Muscle layer of colon (tissue), 2 donors: ENCODE measurements at regions not wholly inside any gene's neighbourhood (a gene's known extent, or its start where the extent isn't known, plus 50 kb on each side); places are given as distances from the start of the nearest gene placed in this dataset.
"Not testable (repeated sequence)": the region's sequence is repeated elsewhere in the genome, so short reads cannot be mapped to it uniquely, and the experiment has no call there.

Experiments
- H3K27ac ChIP-seq: one replicate; pipeline ENCODE4 v1.7.0; 2013; ENCODE audit warnings: low read depth, mild to moderate bottlenecking, low read length, moderate library complexity
- H3K27me3 ChIP-seq, 2 donors: one replicate each; pipeline ENCODE4 v1.7.0; 2013; ENCODE audit warnings: low read length in 2 of 2, mild to moderate bottlenecking in 2 of 2; ENCODE audit not compliant: insufficient read depth in 2 of 2, control insufficient read depth in 1 of 2
- H3K36me3 ChIP-seq: one replicate; pipeline ENCODE4 v1.7.0; 2013; ENCODE audit warnings: mild to moderate bottlenecking, low read length; ENCODE audit not compliant: insufficient read depth
- H3K4me1 ChIP-seq: one replicate; pipeline ENCODE4 v1.7.0; 2013; ENCODE audit warnings: mild to moderate bottlenecking, low read length; ENCODE audit not compliant: insufficient read depth
- H3K4me3 ChIP-seq, 2 donors: one replicate each; pipeline ENCODE4 v1.7.0; 2013; ENCODE audit warnings: low read length in 2 of 2, low read depth in 1 of 2, mild to moderate bottlenecking in 1 of 2, moderate library complexity in 1 of 2
- H3K9ac ChIP-seq: one replicate; pipeline ENCODE4 v1.7.0; 2013; ENCODE audit warnings: low read length
- H3K9me3 ChIP-seq: one replicate; pipeline ENCODE4 v1.7.0; 2013; ENCODE audit warnings: mild to moderate bottlenecking, low read length
- donor health status: abdominal sarcoma.
- donor health status: Adenocarcinoma of cecum.

GRCh38 chr3:110301781-110302180, 769.8 kb upstream of the NECTIN3 start:
- Histone ChIP-seq H3K4me3 (no peak overlapping the region), H3K9ac (no peak overlapping the region)

GRCh38 chr3:110307065-110307809, 764.4 kb upstream of the NECTIN3 start:
- Histone ChIP-seq H3K36me3 (no peaks in the 10 kb centered on the region), H3K9ac (no peak overlapping the region), H3K4me1 (no peaks in the 10 kb centered on the region), H3K27ac (no peak overlapping the region), H3K4me3 (no peak overlapping the region), H3K9me3 (no peaks in the 10 kb centered on the region), H3K27me3 (no peaks in the 10 kb centered on the region)

More at GRCh38 chr3:110301781-110302180, 769.8 kb upstream of the NECTIN3 start:
- Histone ChIP-seq H3K36me3 (no peaks in the 10 kb centered on the region), H3K4me1 (no peaks in the 10 kb centered on the region), H3K9me3 (no peaks in the 10 kb centered on the region), H3K27ac (no peak overlapping the region), H3K27me3 (no peaks in the 10 kb centered on the region)

- Histone ChIP-seq H3K4me1 (no peaks in the 10 kb centered on the region), H3K36me3 (no peaks in the 10 kb centered on the region), H3K27me3 (no peaks in the 10 kb centered on the region), H3K9me3 (no peaks in the 10 kb centered on the region), H3K27ac (no peak overlapping the region), H3K4me3 (no peak overlapping the region), H3K9ac (no peak overlapping the region)
Measured at GRCh38 chr3:110311541-110311940, 760.1 kb upstream of the NECTIN3 start.

GRCh38 chr3:110314512-110315114, 757.0 kb upstream of the NECTIN3 start:
- H3K27ac ChIP-seq = no peak overlapping the region
- no peak overlapping the region for H3K9ac ChIP-seq
- H3K36me3 ChIP-seq = no peaks in the 10 kb centered on the region
- no peaks in the 10 kb centered on the region for H3K27me3 ChIP-seq
- H3K4me3 ChIP-seq = no peak overlapping the region
- H3K9me3 ChIP-seq = no peaks in the 10 kb centered on the region
- no peaks in the 10 kb centered on the region for H3K4me1 ChIP-seq

- H3K4me3 ChIP-seq = no peak overlapping the region
- no peaks in the 10 kb centered on the region for H3K27me3 ChIP-seq
- no peaks in the 10 kb centered on the region for H3K36me3 ChIP-seq
- H3K4me1 ChIP-seq = no peaks in the 10 kb centered on the region
- no peaks in the 10 kb centered on the region for H3K9me3 ChIP-seq
- H3K9ac ChIP-seq = no peak overlapping the region
- H3K27ac ChIP-seq = no peak overlapping the region
Measured at GRCh38 chr3:110318108-110318507, 753.5 kb upstream of the NECTIN3 start.

- Histone ChIP-seq H3K4me1 (no peaks in the 10 kb centered on the region), H3K9ac (no peak overlapping the region), H3K9me3 (no peaks in the 10 kb centered on the region), H3K4me3 (no peak overlapping the region), H3K27me3 (no peaks in the 10 kb centered on the region), H3K27ac (no peak overlapping the region), H3K36me3 (no peaks in the 10 kb centered on the region)
Measured at GRCh38 chr3:110323349-110323748, 748.3 kb upstream of the NECTIN3 start.

GRCh38 chr3:110324171-110324705, 747.4 kb upstream of the NECTIN3 start:
- Histone ChIP-seq H3K9ac (no peak overlapping the region), H3K9me3 (no peaks in the 10 kb centered on the region), H3K4me3 (no peak overlapping the region), H3K27me3 (no peaks in the 10 kb centered on the region), H3K27ac (no peak overlapping the region), H3K36me3 (no peaks in the 10 kb centered on the region), H3K4me1 (no peaks in the 10 kb centered on the region)

GRCh38 chr3:110327870-110328269, 743.7 kb upstream of the NECTIN3 start:
- no peak overlapping the region for H3K27ac ChIP-seq
- no peaks in the 10 kb centered on the region for H3K9me3 ChIP-seq
- H3K36me3 ChIP-seq = no peaks in the 10 kb centered on the region
- H3K4me3 ChIP-seq = no peak overlapping the region
- no peak overlapping the region for H3K9ac ChIP-seq
- no peaks in the 10 kb centered on the region for H3K4me1 ChIP-seq
- H3K27me3 ChIP-seq = no peaks in the 10 kb centered on the region

- H3K27ac ChIP-seq, H3K4me1 ChIP-seq, H3K9ac ChIP-seq, H3K9me3 ChIP-seq, H3K4me3 ChIP-seq, H3K27me3 ChIP-seq, H3K36me3 ChIP-seq: not testable (repeated sequence)
Measured at GRCh38 chr3:110331562-110331961, 740.1 kb upstream of the NECTIN3 start.

- Histone ChIP-seq H3K4me1 (no peaks in the 10 kb centered on the region), H3K27me3 (no peaks in the 10 kb centered on the region), H3K9ac (no peak overlapping the region), H3K4me3 (no peak overlapping the region), H3K36me3 (no peaks in the 10 kb centered on the region), H3K9me3 (no peaks in the 10 kb centered on the region), H3K27ac (no peak overlapping the region)
Measured at GRCh38 chr3:110332629-110333028, 739.0 kb upstream of the NECTIN3 start.

GRCh38 chr3:110341047-110341446, 730.6 kb upstream of the NECTIN3 start:
- Histone ChIP-seq H3K4me1 (no peaks in the 10 kb centered on the region), H3K27me3 (no peaks in the 10 kb centered on the region), H3K27ac (no peak overlapping the region), H3K9ac (no peak overlapping the region), H3K9me3 (no peaks in the 10 kb centered on the region), H3K4me3 (no peak overlapping the region), H3K36me3 (no peaks in the 10 kb centered on the region)

GRCh38 chr3:110343376-110343775, 728.2 kb upstream of the NECTIN3 start:
- H3K36me3 ChIP-seq = no peaks in the 10 kb centered on the region
- no peaks in the 10 kb centered on the region for H3K9me3 ChIP-seq

More at GRCh38 chr3:110343376-110343775, 728.2 kb upstream of the NECTIN3 start:
- Histone ChIP-seq H3K27me3 (no peaks in the 10 kb centered on the region), H3K4me1 (no peaks in the 10 kb centered on the region), H3K27ac (no peak overlapping the region), H3K4me3 (no peak overlapping the region), H3K9ac (no peak overlapping the region)
